NCI-H510A treated with DMSO at 0.1 percent for 48 hours (cell line): ENCODE measurements at regions not wholly inside any gene's neighbourhood (a gene's known extent, or its start where the extent isn't known, plus 50 kb on each side); places are given as distances from the start of the nearest gene placed in this dataset.

Experiments used
- DNase-seq: peaks from one replicate; lab custom pipeline; 2025; lab: John Stamatoyannopoulos, UW

- DNase-seq: no peak
Measured at GRCh38 chr5:128895122-128895521, 70.2 kb upstream of the SLC27A6 start.

GRCh38 chr5:128896675-128897074, 68.6 kb upstream of the SLC27A6 start:
- DNase-seq: no peak

- no peak for DNase-seq
Measured at GRCh38 chr5:128903550-128903949, 61.7 kb upstream of the SLC27A6 start.

GRCh38 chr5:128904805-128905567, 60.3 kb upstream of the SLC27A6 start:
- DNase-seq: no peak

GRCh38 chr5:128905568-128906110, 59.6 kb upstream of the SLC27A6 start:
- peak; percentile 47 for DNase-seq

- no peak for DNase-seq
Measured at GRCh38 chr5:128913551-128913950, 51.7 kb upstream of the SLC27A6 start.
